Coronary artery (tissue), 2 donors: ENCODE measurements at regions not wholly inside any gene's neighbourhood (a gene's known extent, or its start where the extent isn't known, plus 50 kb on each side); places are given as distances from the start of the nearest gene placed in this dataset.
A peak's percentile ranks its signal among the peaks of the same experiment; 100 is the strongest.

Experiments
- DNase-seq: peaks from one replicate; pipeline ENCODE4 v3.0.0-alpha.2; 2017; ENCODE audit warnings: low spot score
- H3K27ac ChIP-seq, 2 donors: fragments of 200-600 bp; sonication (generic); one replicate each; pipeline ENCODE4 v1.5.1; 2016 to 2019
- H3K4me3 ChIP-seq: fragments of 200-600 bp; sonication (generic); 2 replicates; pipeline ENCODE4 v1.5.1; 2016; ENCODE audit warnings: mild to moderate bottlenecking, moderate library complexity
- TF ChIP-seq, protein P1 (sequence below): fragments of 200-600 bp; sonication (generic); IDR thresholded peaks from one replicate; pipeline ENCODE4 v1.5.1; 2019; ENCODE audit warnings: antibody characterized with exemption

DNA sequence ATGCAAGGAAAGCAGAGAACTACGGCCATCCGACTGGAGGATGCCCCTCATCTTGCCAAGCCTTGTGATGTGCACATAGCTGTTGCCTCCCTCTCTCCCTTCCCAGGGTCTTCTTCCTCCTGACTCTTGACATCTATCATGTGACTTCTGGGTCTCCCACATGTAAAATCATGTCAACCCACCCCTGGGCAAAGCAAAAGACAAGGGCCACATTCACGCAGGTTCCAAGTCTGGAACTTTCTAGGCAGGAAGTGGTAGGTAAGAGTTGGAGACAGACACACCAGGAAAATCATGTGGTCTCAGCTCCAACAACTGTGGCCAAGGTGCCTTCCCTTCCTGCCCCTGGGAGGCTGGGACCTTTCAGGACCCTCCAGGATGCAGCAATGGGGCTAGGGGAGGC is 187.3 kb downstream of the CXCL12 start:
- DNase-seq, result no peak
- TF ChIP-seq, protein P1, sequence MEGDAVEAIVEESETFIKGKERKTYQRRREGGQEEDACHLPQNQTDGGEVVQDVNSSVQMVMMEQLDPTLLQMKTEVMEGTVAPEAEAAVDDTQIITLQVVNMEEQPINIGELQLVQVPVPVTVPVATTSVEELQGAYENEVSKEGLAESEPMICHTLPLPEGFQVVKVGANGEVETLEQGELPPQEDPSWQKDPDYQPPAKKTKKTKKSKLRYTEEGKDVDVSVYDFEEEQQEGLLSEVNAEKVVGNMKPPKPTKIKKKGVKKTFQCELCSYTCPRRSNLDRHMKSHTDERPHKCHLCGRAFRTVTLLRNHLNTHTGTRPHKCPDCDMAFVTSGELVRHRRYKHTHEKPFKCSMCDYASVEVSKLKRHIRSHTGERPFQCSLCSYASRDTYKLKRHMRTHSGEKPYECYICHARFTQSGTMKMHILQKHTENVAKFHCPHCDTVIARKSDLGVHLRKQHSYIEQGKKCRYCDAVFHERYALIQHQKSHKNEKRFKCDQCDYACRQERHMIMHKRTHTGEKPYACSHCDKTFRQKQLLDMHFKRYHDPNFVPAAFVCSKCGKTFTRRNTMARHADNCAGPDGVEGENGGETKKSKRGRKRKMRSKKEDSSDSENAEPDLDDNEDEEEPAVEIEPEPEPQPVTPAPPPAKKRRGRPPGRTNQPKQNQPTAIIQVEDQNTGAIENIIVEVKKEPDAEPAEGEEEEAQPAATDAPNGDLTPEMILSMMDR, result no peak
- H3K4me3 ChIP-seq, result no peak overlapping the region
- peak overlapping the region in 1 of 2 donors; percentile 71 for H3K27ac ChIP-seq

- H3K27ac ChIP-seq, result no peak overlapping the region
- TF ChIP-seq, protein P1, result no peak
- no peak for DNase-seq
Observed at GRCh38 chr10:44196336-44196735, 188.6 kb downstream of the CXCL12 start.

GRCh38 chr10:44196008-44196320 is 188.9 kb downstream of the CXCL12 start:
- Histone ChIP-seq H3K4me3 (no peak overlapping the region), H3K27ac (no peak overlapping the region)
- DNase-seq, result no peak
- TF ChIP-seq, protein P1, result no peak

More at GRCh38 chr10:44196336-44196735, 188.6 kb downstream of the CXCL12 start:
- H3K4me3 ChIP-seq, result no peak overlapping the region

GRCh38 chr10:44195112-44196007 is 189.5 kb downstream of the CXCL12 start:
- H3K27ac ChIP-seq, result peak overlapping the region in 1 of 2 donors; percentile 44
- peak; percentile 80 for DNase-seq

GRCh38 chr10:44194435-44194834 is 190.5 kb downstream of the CXCL12 start:
- no peak overlapping the region for H3K27ac ChIP-seq
- H3K4me3 ChIP-seq, result no peak overlapping the region
- TF ChIP-seq, protein P1, result no peak
- no peak for DNase-seq

More at GRCh38 chr10:44195112-44196007, 189.5 kb downstream of the CXCL12 start:
- TF ChIP-seq, protein P1, result no peak
- no peak overlapping the region for H3K4me3 ChIP-seq

- TF ChIP-seq, protein P1, result no peak
- Histone ChIP-seq H3K27ac (no peak overlapping the region), H3K4me3 (no peak overlapping the region)
- DNase-seq, result no peak
Observed at GRCh38 chr10:44193567-44194220, 191.2 kb downstream of the CXCL12 start.
